Lower lobe of right lung (tissue), 2 donors: ENCODE measurements at regions not wholly inside any gene's neighbourhood (a gene's known extent, or its start where the extent isn't known, plus 50 kb on each side); places are given as distances from the start of the nearest gene placed in this dataset.

Source experiments
- ATAC-seq, 2 donors: fragments of 200-7000 bp; cut with Tn5 transposase; one replicate each; pipeline ENCODE4 v1.9.1; 2020 to 2022; ENCODE audit warnings: mild to moderate bottlenecking in 2 of 2, moderate library complexity in 2 of 2
- DNase-seq: peaks from one replicate; pipeline ENCODE4 v3.0.0-alpha.2; 2020
- H3K27ac ChIP-seq: fragments of 200-600 bp; one replicate; pipeline ENCODE4 v1.8.0; 2022
- H3K27me3 ChIP-seq: fragments of 200-600 bp; one replicate; pipeline ENCODE4 v1.8.0; 2022; ENCODE audit warnings: low read depth
- H3K36me3 ChIP-seq: fragments of 200-600 bp; one replicate; pipeline ENCODE4 v1.8.0; 2022; ENCODE audit warnings: mild to moderate bottlenecking
- H3K4me1 ChIP-seq: fragments of 200-600 bp; one replicate; pipeline ENCODE4 v1.8.0; 2022
- H3K4me3 ChIP-seq: fragments of 200-600 bp; one replicate; pipeline ENCODE4 v1.8.0; 2022; ENCODE audit warnings: mild to moderate bottlenecking
- H3K9me3 ChIP-seq: fragments of 200-600 bp; one replicate; pipeline ENCODE4 v1.8.0; 2022
- intact Hi-C: fragments of 100-400 bp; cut with DNase I; formaldehyde crosslinking; loops from one replicate; pipeline ENCODE4 v1.11.0; 2022
- TF ChIP-seq, protein P1 (sequence below): fragments of 200-600 bp; IDR thresholded peaks from one replicate; pipeline ENCODE4 v1.8.0; 2022; ENCODE audit warnings: antibody characterized with exemption, mild to moderate bottlenecking
- donor health status: DM: no; HTN: yes; CAD: no; lungs with severe emphysema.

DNA sequence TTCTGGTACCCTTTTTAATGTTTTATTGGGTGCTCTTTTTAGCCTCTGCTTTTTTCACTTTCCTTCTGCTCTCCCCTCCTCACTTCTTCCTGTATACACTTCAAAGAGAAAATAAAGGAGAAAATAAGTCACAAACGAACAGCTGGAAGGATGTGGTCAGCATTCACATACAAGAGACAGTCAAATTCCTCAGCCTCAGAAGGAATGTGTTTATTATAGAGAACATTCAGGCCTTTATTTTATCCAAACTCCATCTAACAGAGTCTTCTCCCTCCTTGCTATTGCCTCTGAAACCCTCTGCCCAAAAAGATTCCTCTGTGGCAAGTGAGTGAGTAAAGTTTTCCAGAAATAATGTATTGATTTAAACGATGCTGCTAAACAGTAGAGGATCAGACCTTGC lies 490.4 kb downstream of the FRK start:
- Histone ChIP-seq H3K4me3 (no peak overlapping the region), H3K4me1 (no peaks in the 10 kb centered on the region), H3K9me3 (no peaks in the 10 kb centered on the region), H3K36me3 (no peaks in the 10 kb centered on the region), H3K27me3 (no peaks in the 10 kb centered on the region), H3K27ac (no peak overlapping the region)
- TF ChIP-seq, protein P1, sequence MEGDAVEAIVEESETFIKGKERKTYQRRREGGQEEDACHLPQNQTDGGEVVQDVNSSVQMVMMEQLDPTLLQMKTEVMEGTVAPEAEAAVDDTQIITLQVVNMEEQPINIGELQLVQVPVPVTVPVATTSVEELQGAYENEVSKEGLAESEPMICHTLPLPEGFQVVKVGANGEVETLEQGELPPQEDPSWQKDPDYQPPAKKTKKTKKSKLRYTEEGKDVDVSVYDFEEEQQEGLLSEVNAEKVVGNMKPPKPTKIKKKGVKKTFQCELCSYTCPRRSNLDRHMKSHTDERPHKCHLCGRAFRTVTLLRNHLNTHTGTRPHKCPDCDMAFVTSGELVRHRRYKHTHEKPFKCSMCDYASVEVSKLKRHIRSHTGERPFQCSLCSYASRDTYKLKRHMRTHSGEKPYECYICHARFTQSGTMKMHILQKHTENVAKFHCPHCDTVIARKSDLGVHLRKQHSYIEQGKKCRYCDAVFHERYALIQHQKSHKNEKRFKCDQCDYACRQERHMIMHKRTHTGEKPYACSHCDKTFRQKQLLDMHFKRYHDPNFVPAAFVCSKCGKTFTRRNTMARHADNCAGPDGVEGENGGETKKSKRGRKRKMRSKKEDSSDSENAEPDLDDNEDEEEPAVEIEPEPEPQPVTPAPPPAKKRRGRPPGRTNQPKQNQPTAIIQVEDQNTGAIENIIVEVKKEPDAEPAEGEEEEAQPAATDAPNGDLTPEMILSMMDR = no peak
- DNase-seq (no peak), ATAC-seq (no peak)
- intact Hi-C loops = no loop called here

DNA sequence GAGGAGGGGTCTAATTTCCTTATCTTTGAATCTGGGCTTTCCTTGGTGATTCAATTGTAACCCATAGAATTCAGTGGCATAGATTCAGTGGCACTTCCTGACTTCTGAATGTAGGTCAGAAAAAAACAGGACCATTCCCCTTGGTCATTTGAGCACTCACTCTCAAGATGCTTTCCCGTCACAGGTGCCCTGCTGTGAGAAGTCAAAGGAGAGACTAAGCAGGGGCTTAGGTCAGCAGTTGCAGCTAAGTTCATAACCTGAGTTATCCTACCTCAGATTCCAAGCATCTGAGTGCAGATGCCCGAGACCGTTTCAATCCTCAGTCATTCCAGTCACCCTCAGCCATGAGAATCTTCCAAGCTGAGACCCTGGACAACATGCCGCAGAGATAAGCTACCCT lies 506.6 kb downstream of the FRK start:
- TF ChIP-seq, protein P1 = no peak
- ATAC-seq (no peak), DNase-seq (no peak)
- no peaks in the 10 kb centered on the region for H3K9me3 ChIP-seq
- no peak overlapping the region for H3K4me3 ChIP-seq
- H3K36me3 ChIP-seq = no peaks in the 10 kb centered on the region
- H3K27ac ChIP-seq = no peak overlapping the region
- no peaks in the 10 kb centered on the region for H3K27me3 ChIP-seq
- no peaks in the 10 kb centered on the region for H3K4me1 ChIP-seq
- intact Hi-C loops = no loop called here

DNA sequence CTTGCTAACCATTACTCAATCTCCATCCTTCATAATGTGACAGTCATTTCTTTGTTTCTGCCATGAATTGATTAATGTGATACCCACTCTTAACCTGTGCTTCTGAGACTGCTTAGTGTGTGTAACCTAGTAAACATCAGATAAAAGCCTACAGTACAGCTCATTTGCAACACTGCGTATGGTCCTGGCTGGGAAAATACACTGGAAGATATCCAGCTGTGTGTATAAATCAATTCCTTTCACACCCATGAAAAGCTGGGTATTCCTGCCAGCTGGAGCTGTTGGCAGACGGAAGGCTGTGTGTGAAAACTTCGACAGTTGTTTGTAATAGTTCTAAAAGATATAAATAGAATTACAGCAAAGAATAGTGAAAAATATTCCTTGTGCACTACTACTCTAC lies 509.2 kb downstream of the FRK start:
- Histone ChIP-seq H3K36me3 (no peaks in the 10 kb centered on the region), H3K9me3 (no peaks in the 10 kb centered on the region), H3K27ac (no peak overlapping the region), H3K27me3 (no peaks in the 10 kb centered on the region), H3K4me3 (no peak overlapping the region), H3K4me1 (no peaks in the 10 kb centered on the region)
- DNase-seq = no peak
- intact Hi-C loops = no loop called here
- TF ChIP-seq, protein P1 = no peak
- no peak for ATAC-seq

DNA sequence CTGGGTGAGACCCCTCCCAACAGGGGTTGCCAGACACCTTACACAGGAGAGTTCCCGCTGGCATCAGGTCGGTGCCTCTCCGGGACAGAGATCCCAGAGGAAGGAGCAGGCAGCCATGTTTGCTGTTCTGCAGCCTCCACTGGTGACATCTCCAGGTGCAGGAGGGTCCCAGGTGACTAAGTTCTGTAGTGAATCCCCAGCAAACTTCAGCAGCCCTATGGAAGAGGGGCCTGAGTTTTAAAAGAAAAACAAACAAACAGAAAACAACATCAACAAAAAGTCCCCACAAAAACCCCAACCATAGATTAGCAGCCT lies 515.1 kb downstream of the FRK start:
- Histone ChIP-seq H3K9me3 (no peaks in the 10 kb centered on the region), H3K27me3 (no peaks in the 10 kb centered on the region), H3K36me3 (no peaks in the 10 kb centered on the region), H3K27ac (no peak overlapping the region), H3K4me1 (no peaks in the 10 kb centered on the region), H3K4me3 (no peak overlapping the region)
- TF ChIP-seq, protein P1 = no peak
- no peak for DNase-seq
- intact Hi-C loops = no loop called here
- ATAC-seq = no peak

DNA sequence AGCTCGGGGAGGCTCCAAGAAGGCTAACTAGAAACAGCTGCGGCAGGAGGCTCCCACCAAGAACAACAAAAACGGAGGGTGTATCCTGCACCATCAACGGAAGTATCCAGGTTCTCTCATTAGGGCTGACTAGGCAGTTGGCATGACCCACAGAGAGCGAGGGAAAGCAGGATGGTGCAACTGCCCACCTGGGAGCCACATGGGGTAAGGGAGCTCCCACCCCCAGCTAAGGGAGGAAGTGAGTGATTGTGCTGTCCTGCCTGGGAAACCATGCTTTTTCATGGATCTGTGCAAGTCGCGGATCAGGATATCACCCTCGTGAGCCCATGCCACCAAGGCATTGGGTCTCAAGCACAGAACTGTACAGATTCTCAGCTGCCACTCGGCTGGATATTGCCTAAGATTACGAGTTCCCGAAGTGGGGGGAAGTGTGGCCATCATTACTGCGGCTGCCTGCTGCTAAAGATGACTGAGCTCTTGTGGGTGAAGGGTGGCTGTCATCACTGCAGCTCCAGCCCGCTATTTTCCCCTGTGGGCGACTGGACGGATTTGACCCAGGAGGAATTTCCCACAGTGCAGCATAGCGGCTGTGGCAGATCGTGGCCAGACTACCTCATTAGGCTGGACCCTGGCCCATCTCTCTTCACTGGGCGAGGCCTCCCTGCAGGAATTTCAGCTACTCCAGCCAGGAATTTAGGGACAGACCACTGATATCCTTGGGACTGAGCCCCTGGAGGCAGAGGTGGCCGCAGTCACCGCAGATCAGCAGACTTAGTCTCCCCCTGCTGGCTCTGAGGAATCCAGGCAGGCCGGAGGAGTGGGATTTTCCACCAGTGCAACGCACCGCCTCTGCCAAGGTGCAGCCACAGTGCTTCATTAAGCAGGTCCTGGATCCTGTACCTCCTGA lies 515.7 kb downstream of the FRK start:
- TF ChIP-seq, protein P1 = no peak
- no peak for DNase-seq
- ATAC-seq = peak in 1 of 2 donors; percentile 21
- Histone ChIP-seq H3K4me3 (no peak overlapping the region), H3K36me3 (no peaks in the 10 kb centered on the region), H3K27ac (no peak overlapping the region), H3K4me1 (no peaks in the 10 kb centered on the region), H3K9me3 (no peaks in the 10 kb centered on the region), H3K27me3 (no peaks in the 10 kb centered on the region)
- intact Hi-C loops = no loop called here
